NCI-H146 treated with DMSO at 0.1 percent for 48 hours (cell line): ENCODE measurements at regions not wholly inside any gene's neighbourhood (a gene's known extent, or its start where the extent isn't known, plus 50 kb on each side); places are given as distances from the start of the nearest gene placed in this dataset.
"Not testable (repeated sequence)": the region's sequence is repeated elsewhere in the genome, so short reads cannot be mapped to it uniquely, and the experiment has no call there.

ENCODE experiments used
- DNase-seq: peaks from one replicate; lab custom pipeline; 2025; ENCODE audit not compliant: unreplicated experiment; lab: John Stamatoyannopoulos, UW

DNA sequence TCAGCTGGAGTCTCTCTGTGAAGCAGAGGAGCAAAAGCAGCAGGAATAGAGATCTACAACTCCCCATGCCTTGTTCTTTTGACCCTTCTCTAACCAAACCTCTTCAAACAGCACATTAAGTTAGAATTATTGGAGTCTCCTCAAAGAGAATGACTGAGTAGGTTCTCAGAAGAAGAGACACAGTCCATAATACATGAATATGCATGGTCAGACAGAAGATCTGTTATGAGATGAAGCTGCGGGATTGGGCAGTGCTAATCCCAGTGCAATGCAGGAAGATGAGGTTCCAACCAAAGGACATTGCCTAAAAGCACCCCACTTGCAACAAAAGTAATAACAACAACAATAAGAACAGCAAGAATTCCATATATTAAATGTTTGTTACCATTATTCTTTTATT lies 887.9 kb upstream of the TENM4 start:
- no peak for DNase-seq

DNA sequence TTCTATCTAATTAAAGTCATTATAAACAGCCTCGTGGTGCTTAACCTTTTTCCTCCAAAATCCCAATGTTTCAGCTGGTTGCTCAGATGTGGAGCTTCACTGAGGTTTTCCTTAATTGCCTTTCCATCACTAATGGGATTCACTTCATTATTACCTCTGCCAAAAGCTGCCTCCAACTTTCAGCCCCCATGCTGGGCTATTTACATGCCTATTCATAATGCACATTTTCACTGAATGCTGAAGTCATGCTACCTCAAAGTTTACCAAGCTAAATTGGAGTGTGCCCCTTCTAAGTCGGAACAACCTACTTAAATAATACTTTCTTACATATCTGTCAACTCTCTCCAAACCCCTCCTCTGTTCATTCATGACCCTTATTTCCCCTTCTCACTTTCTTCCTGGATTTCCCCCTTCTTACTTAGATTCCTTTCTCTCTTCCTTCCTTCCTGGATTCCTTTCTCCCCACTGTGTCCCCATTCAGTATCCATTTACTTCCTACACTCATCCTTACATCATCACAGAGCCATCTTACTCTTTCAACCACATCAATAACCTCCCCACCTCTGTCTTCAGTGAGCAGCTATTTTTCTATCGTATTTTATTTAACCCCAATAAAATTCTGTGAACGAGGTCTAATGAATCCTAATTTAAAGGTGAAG lies 887.3 kb upstream of the TENM4 start:
- no peak for DNase-seq

DNA sequence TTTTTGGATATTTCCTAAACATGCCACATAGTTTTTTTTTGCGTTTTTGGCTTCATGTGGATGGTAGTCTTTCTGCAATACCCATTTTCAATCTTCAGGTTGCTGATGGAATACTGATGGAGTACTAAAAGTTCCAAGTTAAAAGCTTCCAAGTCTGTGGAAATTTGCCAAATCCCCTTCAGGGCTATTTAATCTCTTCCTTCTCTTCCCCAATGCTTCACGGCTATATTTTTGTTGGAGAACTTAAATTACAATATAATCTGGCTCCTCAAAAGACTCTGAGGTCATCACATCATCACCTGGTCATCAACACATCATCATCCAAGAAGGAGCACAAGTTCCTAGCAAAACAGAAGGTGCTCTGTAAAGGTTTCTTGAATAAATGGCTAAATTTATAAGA lies 881.0 kb upstream of the TENM4 start:
- no peak for DNase-seq

DNA sequence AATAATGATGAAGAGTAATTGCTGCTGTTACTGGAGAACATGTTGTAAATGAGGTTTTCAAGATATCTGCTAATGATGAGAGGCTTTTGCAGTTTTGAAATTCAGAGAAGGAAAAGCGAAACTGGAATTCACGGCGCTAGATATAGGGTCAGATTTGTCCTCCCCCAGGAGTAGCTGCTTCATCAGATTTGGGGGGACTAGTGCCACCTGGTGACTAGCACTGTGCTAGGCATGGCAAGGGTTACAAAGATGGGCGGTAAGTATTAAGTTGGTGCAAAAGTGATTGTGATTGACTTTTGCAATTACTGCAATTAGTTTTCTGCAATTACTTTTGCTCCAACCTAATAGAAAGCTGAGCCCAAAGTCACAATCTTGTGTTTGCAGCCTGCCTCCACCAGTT lies 879.9 kb upstream of the TENM4 start:
- no peak for DNase-seq

DNA sequence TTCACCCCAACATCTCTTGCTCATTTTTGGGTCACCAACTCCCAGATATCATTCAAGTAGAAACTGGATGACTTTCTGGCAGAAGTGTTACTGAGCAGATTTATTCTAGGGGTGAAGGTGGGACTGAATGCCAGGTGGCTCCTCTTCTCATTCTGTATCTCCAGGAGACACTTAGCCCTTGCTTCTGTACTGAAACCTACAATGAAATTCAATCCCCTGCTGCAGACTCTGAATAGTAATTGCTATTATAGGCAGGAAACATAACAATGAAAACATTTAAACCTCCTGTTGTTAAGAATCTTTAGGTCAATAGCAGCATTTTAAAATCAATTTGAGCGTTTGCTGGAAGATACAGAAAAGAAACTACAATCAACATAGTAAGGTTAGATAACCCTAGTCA lies 879.4 kb upstream of the TENM4 start:
- no peak for DNase-seq

DNA sequence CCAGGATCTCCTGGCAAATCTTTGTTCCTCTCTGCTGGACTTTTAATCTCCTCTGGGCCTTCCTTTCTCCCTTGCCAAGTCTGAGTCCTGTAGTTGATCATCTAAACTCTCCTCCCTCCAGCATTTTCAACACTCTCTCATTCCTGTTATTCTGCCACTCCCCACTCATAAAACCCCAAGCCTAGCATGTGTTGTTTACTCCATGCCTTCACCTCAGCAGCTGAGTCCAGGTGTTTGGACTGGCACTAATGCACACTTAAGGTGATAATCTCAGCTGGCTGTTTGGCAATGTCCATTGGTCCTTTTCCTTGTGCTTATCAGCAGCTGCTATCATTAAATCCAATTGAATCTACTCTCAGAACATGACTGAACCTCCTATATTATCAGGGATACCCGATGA lies 876.8 kb upstream of the TENM4 start:
- DNase-seq, result no peak

DNA sequence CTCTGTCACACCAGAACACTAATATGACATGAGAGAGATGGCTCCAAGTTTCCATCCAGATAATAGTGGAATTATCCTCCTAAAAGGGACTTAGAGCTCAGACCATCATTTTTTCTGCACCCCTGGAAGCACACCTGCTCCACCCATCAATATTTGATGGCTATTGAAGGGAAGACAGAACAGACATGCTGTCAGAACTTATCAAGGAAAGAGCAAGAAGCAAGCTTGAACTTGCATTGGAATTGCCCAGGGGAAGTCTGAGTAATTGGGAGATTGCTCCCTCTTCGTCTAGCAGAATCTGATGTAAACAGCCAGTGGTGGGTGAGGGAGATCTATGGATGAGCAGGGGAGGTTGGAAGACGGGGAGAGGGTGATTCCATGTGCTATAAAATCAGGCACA lies 874.4 kb upstream of the TENM4 start:
- no peak for DNase-seq

DNA sequence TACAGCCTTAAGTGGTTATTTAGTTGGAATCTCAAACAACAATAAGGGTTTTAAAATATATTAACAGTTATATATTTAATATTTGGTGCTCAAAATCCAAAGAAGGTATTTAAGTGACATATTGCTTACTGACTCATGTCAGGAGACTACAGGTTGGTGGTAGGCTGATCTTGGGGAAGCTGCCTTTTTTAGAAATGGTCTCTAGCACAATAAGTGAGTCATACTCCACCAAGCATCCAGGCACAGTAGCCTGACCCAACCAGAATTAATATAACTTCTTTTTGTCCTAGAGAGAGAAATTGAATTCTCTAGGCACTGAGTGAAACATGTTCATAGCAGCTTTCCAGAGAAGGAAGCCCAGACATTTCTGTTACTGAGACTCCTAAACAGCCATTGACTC lies 868.5 kb upstream of the TENM4 start:
- DNase-seq, result no peak

DNA sequence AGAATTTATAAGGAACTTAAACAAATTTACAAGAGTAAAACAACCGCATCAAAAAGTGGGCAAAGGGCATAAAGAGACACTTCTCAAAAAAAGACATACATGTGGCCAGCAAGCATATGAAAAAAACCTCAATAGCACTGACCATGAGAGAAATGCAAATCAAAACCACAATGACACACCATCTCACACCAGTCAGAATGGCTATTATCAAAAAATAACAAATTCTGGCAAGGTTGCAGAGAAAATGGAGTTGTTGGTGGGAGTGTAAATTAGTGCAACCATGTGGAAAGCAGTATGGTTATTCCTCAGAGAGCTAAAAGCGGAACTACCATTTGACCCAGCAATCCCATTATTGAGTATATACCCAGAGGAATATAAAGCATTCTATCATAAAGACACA lies 866.8 kb upstream of the TENM4 start:
- DNase-seq, result no peak

DNA sequence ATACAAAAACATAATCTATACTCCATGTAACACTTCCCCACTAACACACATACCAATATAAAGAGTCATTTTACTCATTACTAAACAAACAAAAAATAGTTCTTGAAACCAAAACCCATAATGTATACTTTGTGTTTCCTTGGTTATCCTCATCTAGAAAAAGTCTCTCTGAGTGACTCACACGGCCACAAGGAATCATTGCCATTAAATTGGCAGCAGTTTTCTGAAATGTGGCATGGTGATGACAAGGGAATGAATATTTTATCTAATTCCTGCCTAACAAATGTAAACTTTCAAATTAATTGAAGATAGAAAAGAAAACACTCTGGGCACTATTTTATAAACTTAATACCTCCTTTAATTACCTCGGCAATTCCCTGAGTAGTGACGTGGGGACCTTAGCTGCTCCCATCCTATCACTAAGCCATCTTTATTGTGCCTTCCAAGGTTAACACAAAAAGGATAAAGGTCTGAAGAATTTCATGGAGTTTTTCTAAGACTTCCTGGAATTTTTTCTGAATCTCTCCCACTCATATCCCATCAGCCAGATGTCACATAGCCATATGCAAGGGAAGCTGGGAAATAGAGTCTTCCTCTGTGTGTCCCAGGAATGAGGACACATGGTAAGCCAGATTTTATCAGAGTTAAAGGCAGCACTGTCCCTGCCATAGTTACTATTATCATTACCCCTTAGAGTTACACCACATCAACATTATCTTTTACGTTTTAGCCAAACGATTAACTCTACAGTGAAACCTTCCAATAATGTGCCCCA lies 857.2 kb upstream of the TENM4 start:
- no peak for DNase-seq

DNA sequence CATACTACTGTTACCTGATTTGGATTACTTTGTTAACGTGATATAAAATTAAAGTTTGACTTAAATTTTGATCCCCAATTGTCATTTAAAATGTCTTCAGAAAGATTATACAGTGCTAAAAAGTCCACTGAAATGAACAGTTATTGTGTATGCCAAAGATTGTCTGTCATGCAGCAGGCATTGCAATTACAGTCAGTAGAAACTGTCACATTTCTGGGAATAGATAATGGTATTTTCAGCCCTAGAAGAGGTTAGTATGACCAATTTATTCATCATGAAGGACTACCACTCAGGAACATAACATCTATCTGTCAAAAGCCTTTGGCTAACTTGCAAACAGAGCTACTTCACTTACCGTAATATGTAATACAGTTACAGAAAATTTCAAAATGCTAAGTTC lies 852.5 kb upstream of the TENM4 start:
- DNase-seq, result no peak

DNA sequence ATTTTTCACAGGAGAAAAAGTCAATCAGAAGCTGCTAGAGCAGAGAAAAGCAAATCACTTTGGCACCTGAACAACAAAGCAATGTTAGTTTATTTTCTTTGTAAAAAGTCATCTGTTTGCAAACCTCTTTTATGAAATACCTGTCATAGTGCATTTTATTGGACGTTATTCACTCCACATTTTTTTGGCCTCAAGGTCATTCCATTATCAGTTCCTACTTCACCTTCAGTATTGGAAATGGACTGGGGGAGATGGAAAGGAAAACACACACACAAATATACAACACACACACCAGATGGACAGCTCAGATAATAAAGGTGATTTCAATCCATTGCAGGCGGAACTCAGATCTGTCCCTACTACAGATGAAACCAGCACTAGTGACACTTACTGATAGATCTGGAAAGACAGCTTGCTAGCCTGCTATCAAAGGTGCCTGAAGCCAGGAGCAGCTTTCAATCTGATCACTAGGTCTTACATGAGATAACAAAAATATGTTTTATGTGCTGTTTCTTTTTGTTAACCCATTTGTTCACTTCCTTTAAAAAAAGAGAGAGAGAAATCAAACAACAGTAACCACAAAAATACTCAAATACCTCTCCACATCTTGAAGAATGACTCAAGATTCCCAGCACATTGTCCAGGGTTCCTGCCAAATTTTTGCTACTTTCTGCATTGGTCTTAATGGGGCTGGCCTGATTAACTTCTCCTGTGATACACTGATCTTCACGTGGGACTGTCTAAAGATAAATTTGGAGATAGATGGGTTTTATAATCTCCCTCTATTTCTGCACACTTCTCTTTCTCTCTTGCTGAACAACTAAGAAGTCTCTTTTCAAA lies 844.3 kb upstream of the TENM4 start:
- no peak for DNase-seq

DNA sequence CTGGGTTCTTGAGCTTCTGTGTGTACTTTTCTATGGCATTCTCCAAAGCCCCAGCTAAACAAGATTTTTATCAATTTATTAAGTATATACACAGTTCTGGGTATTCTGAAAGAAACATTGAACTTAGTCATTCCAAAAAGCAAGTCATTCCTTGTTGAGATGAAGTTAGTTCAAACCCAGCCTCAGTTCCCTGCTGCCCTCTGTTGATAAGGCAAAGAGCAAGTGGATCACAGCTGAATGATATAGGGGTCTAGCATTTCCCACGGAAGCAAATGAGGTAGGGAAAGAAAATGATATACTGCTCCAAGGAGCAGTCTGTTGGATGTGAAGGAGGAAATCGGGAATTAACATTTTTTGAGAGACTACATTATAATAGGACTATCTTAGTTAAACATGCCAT lies 841.8 kb upstream of the TENM4 start:
- DNase-seq, result no peak

DNA sequence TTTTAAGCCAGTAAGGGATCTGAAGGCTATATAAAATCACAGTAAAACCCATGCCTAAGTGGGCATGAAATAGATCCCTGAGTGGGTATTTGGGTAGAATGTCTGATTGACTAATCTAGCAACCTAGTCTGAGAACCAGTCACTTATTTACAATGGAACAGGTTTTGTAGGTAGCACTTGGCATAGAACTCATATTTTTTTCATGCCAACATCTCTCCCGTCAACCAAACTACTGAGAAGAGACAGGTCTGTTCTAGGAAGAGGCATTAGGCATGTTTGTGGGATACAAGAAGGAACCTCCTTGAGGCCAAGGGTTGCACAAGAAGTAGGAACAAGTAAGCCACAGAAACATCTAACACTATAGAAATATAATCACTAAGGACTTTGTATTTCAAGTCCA lies 840.4 kb upstream of the TENM4 start:
- DNase-seq, result no peak

DNA sequence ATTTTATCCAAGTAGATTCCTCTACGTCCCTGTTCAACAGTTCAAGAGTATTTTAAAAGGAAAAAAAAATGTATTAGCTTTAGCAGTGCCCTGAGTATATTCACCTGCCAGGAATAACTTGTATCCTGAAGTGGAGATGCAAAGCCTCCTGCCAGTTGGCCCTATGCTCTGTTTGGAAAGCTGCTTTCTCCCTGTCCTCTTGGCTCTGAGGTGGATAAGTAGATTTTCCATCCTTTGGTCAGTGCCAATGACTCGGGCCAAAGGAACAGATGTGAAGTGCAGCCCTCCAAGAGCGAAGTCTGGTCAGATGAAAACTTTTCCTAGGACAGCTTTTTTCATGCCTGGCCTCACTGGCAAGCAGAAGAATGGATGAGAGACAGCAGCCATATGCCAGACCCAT lies 839.9 kb upstream of the TENM4 start:
- no peak for DNase-seq

DNA sequence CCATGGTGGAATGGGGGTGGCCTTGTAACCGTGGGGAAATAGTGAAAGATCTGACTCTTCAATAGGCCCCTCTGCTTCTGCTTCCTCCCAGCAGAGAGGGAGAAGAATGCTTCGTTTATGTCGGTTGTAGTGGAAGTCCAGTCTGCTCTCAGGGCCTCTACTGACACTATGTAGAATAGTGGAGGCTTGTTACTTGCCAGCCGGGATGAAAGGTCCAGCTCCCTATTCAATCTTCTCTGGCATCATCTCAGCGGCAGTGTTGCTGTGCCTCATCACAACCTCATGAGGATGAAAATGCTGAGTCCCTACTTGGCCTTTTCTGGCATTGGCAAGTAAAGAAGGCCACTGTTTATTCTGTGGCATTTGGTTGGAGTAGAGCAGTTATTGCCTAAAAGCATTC lies 820.9 kb upstream of the TENM4 start:
- no peak for DNase-seq

DNA sequence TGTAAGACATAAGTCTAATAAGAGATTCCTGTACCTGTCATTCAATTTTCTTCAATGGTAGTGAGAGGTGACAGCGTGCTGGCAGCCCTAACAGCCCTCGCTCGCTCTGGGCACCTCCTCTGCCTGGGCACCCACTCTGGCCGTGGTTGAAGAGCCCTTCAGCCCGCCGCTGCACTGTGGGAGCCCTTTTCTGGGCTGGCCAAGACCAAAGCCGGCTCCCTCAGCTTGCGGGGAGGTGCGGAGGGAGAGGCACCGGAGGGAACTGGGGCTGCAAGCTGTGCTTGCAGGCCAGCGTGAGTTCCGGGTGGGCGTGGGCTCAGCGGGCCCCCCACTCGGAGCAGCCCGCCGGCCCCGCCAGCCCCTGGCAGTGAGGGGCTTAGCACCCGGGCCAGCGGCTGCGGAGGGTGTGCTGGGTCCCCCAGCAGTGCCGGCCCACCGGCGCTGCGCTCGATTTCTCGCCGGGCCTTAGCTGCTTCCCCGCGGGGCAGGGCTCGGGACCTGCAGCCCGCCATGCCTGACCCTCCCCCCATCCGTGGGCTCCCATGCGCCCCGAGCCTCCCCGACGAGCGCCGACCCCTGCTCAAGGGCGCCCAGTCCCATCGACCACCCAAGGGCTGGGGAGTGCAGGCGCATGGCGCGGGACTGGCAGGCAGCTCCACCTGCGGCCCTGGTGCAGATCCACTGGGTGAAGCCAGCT lies 816.6 kb upstream of the TENM4 start:
- DNase-seq, result not testable (repeated sequence)

DNA sequence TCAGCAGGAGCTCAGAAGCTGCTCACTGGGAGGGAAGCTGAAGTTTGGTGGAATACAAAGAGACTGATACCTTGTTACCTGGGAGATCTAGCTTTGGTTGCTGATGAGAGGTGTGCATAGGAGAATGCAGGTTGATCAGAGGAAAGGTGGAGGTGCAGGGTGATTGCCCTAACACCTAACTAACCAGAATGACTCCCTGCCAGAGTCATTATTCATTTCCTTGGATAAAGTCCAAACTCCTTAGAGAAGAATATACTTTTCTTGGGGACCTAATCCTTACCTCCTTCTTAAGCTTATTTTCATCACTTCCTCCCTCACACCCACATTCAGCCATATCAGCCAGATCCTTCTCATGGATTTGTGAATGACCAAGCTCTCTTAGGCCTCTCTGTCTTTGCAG lies 814.2 kb upstream of the TENM4 start:
- DNase-seq, result no peak

DNA sequence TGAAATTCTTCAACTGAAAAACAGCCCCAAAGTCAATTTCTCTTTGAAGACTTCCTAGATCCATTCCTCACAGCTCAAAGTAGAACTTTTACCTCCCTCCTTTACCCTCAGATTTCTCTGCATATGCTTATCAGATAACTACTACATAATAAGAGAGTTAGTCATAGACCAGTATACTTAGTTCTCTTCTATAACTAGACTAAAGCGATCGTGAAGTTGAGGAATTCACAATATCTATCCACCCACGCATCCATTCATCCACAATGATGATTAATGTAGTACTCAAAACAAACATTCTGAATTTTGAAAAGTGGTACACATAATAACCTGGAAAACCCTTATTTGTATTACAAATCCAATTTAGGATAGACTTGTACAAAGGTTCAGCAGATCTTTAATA lies 800.9 kb upstream of the TENM4 start:
- DNase-seq, result no peak

DNA sequence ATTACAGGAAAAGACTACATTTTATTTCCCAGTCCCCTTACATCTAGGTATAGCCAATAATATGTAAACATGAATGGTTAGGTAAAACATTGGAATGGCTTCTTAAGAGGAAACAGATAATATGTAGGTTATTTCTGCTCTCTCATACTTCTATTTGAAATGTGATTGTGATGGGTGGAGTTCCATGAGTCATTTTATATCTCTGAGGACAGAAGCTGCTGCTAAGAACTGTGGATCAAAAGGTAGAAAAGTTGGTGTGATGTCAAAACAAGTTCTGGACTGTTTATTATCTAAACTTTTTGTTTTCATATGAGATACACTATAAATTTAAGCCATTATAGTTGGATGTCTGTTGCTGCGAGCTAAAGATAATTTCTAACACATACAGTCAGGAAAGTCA lies 799.4 kb upstream of the TENM4 start:
- DNase-seq, result no peak

DNA sequence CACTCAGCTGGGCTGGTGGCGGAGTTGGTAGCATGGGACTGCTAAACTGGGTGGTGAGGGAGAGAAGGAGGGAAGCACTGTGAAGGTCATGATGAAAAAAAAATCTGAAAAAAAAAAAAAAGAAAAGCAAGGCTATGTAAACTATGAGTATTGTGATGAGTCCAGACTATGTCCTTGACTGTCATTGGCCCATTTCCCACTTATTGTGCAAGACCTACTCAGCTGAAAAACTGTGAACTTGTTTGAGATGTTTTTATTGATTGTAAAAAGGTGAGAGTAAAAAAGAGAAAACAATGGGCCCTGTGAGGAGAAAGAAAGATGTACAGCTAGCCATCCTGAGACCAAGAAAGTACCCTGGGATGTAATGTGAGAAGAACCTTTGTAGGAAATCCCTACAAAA lies 798.4 kb upstream of the TENM4 start:
- DNase-seq, result no peak

DNA sequence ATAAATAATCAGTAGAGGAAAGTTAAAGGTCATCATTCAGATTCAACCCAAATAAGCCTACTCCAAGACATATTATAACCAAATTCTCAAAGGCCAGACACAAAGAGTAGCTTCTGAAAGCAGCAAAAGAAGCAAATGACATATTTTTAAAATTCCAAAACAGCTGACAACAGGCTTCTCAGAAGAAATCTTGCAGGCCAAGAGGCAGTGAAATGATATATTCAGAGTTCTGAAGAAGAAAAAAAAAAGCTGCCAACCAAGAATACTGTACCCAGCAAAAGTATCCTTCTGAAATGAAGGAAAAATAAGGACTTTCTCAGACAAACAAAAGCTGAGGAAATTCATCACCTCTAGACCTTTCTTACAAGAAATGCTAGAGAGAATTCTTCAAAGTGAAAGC lies 787.1 kb upstream of the TENM4 start:
- DNase-seq, result no peak
